T-helper 17 cell (primary cell): ENCODE measurements at regions not wholly inside any gene's neighbourhood (a gene's known extent, or its start where the extent isn't known, plus 50 kb on each side); places are given as distances from the start of the nearest gene placed in this dataset.

Experiments
- ATAC-seq: fragments of 150-1000 bp; cut with Tn5 transposase; 2 replicates; pipeline ENCODE4 v1.10.0; 2021; ENCODE audit warnings: mild to moderate bottlenecking, moderate library complexity
- DNase-seq, 3 donors: peaks; one replicate each; pipeline versions ENCODE4 v3.0.0 to v3.0.0-alpha.2; 2020 to 2021
- H3K9me3 ChIP-seq: one replicate; pipeline ENCODE4 v1.7.0; 2013; ENCODE audit warnings: low read length, mild to moderate bottlenecking; ENCODE audit not compliant: control insufficient read depth, poor library complexity, severe bottlenecking
- H3K27ac Mint-ChIP-seq: one replicate; pipeline ENCODE4 v1.8.0; 2022; ENCODE audit warnings: mild to moderate bottlenecking, moderate library complexity, mixed read lengths
- H3K27me3 Mint-ChIP-seq: one replicate; pipeline ENCODE4 v1.8.0; 2022; ENCODE audit warnings: mixed read lengths
- H3K36me3 Mint-ChIP-seq: one replicate; pipeline ENCODE4 v1.8.0; 2022; ENCODE audit warnings: low read depth, mixed read lengths
- H3K4me1 Mint-ChIP-seq: one replicate; pipeline ENCODE4 v1.8.0; 2022; ENCODE audit warnings: mild to moderate bottlenecking, mixed read lengths
- H3K4me3 Mint-ChIP-seq: one replicate; pipeline ENCODE4 v1.8.0; 2022; ENCODE audit warnings: mild to moderate bottlenecking, moderate library complexity, mixed read lengths

GRCh38 chr5:143695941-143696340 lies 116.0 kb upstream of the HMHB1 start:
- Mint-ChIP-seq H3K27ac (no peak overlapping the region), H3K27me3 (no peaks in the 10 kb centered on the region), H3K36me3 (no peaks in the 10 kb centered on the region), H3K4me3 (no peak overlapping the region), H3K4me1 (no peaks in the 10 kb centered on the region)
- DNase-seq (no peak), ATAC-seq (no peak)
- no peaks in the 10 kb centered on the region for H3K9me3 ChIP-seq

GRCh38 chr5:143695244-143695864 lies 116.6 kb upstream of the HMHB1 start:
- DNase-seq (no peak), ATAC-seq (no peak)
- Mint-ChIP-seq H3K4me3 (no peak overlapping the region), H3K4me1 (no peaks in the 10 kb centered on the region), H3K27me3 (no peaks in the 10 kb centered on the region), H3K36me3 (no peaks in the 10 kb centered on the region), H3K27ac (no peak overlapping the region)
- H3K9me3 ChIP-seq, result no peaks in the 10 kb centered on the region

- H3K9me3 ChIP-seq, result no peaks in the 10 kb centered on the region
- Mint-ChIP-seq H3K36me3 (no peaks in the 10 kb centered on the region), H3K4me3 (no peak overlapping the region), H3K27me3 (no peaks in the 10 kb centered on the region), H3K27ac (no peak overlapping the region), H3K4me1 (no peaks in the 10 kb centered on the region)
- DNase-seq (no peak), ATAC-seq (no peak)
Observed at GRCh38 chr5:143694357-143694756, 117.6 kb upstream of the HMHB1 start.

- ATAC-seq, result peak; percentile 37
- no peaks in the 10 kb centered on the region for H3K9me3 ChIP-seq
- no peak for DNase-seq
- Mint-ChIP-seq H3K36me3 (no peaks in the 10 kb centered on the region), H3K27ac (no peak overlapping the region), H3K4me3 (no peak overlapping the region), H3K27me3 (no peaks in the 10 kb centered on the region), H3K4me1 (no peaks in the 10 kb centered on the region)
Observed at GRCh38 chr5:143693651-143694252, 118.2 kb upstream of the HMHB1 start.

- H3K4me3 Mint-ChIP-seq, result no peak overlapping the region
- no peaks in the 10 kb centered on the region for H3K27me3 Mint-ChIP-seq
- no peak overlapping the region for H3K27ac Mint-ChIP-seq
- ATAC-seq (no peak), DNase-seq (no peak)
- H3K36me3 Mint-ChIP-seq, result no peaks in the 10 kb centered on the region
- no peaks in the 10 kb centered on the region for H3K4me1 Mint-ChIP-seq
- no peaks in the 10 kb centered on the region for H3K9me3 ChIP-seq
Observed at GRCh38 chr5:143692342-143692741, 119.6 kb upstream of the HMHB1 start.

- H3K9me3 ChIP-seq, result no peaks in the 10 kb centered on the region
- DNase-seq (no peak), ATAC-seq (no peak)
- Mint-ChIP-seq H3K4me1 (no peaks in the 10 kb centered on the region), H3K36me3 (no peaks in the 10 kb centered on the region), H3K4me3 (no peak overlapping the region), H3K27ac (no peak overlapping the region), H3K27me3 (no peaks in the 10 kb centered on the region)
Observed at GRCh38 chr5:143691945-143692290, 120.0 kb upstream of the HMHB1 start.

GRCh38 chr5:143691287-143691944 lies 120.5 kb upstream of the HMHB1 start:
- ATAC-seq (no peak), DNase-seq (no peak)
- Mint-ChIP-seq H3K27me3 (no peaks in the 10 kb centered on the region), H3K27ac (no peak overlapping the region), H3K36me3 (no peaks in the 10 kb centered on the region), H3K4me1 (no peaks in the 10 kb centered on the region), H3K4me3 (no peak overlapping the region)
- no peaks in the 10 kb centered on the region for H3K9me3 ChIP-seq

GRCh38 chr5:143687604-143688003 lies 124.4 kb upstream of the HMHB1 start:
- no peaks in the 10 kb centered on the region for H3K36me3 Mint-ChIP-seq
- no peaks in the 10 kb centered on the region for H3K4me1 Mint-ChIP-seq
- H3K4me3 Mint-ChIP-seq, result no peak overlapping the region
- H3K9me3 ChIP-seq, result no peaks in the 10 kb centered on the region
- H3K27ac Mint-ChIP-seq, result no peak overlapping the region
- ATAC-seq (no peak), DNase-seq (no peak)
- no peaks in the 10 kb centered on the region for H3K27me3 Mint-ChIP-seq

GRCh38 chr5:143685246-143685815 lies 126.6 kb upstream of the HMHB1 start:
- no peaks in the 10 kb centered on the region for H3K9me3 ChIP-seq
- Mint-ChIP-seq H3K36me3 (no peaks in the 10 kb centered on the region), H3K27ac (no peak overlapping the region), H3K4me1 (no peaks in the 10 kb centered on the region), H3K4me3 (no peak overlapping the region), H3K27me3 (no peaks in the 10 kb centered on the region)
- DNase-seq, result no peak
- no peak for ATAC-seq

- Mint-ChIP-seq H3K36me3 (no peaks in the 10 kb centered on the region), H3K4me3 (no peak overlapping the region), H3K4me1 (peaks cover 4% of the 10 kb centered on the region), H3K27ac (no peak overlapping the region), H3K27me3 (peaks cover 10% of the 10 kb centered on the region)
- ATAC-seq, result no peak
- DNase-seq, result no peak
- H3K9me3 ChIP-seq, result no peaks in the 10 kb centered on the region
Observed at GRCh38 chr5:143683459-143683858, 128.5 kb upstream of the HMHB1 start.

GRCh38 chr5:143682929-143683386 lies 129.0 kb upstream of the HMHB1 start:
- peaks cover 4% of the 10 kb centered on the region for H3K4me1 Mint-ChIP-seq
- no peaks in the 10 kb centered on the region for H3K9me3 ChIP-seq

GRCh38 chr5:143682246-143682905 lies 129.6 kb upstream of the HMHB1 start:
- ATAC-seq (no peak), DNase-seq (no peak)
- peaks cover 10% of the 10 kb centered on the region for H3K27me3 Mint-ChIP-seq
- peaks cover 4% of the 10 kb centered on the region for H3K4me1 Mint-ChIP-seq
- H3K4me3 Mint-ChIP-seq, result no peak overlapping the region
- no peaks in the 10 kb centered on the region for H3K36me3 Mint-ChIP-seq
- peak overlapping the region; percentile 14 for H3K27ac Mint-ChIP-seq
- no peaks in the 10 kb centered on the region for H3K9me3 ChIP-seq

More at GRCh38 chr5:143682929-143683386, 129.0 kb upstream of the HMHB1 start:
- Mint-ChIP-seq H3K27ac (peak overlapping the region; percentile 14), H3K36me3 (no peaks in the 10 kb centered on the region), H3K27me3 (peaks cover 10% of the 10 kb centered on the region), H3K4me3 (no peak overlapping the region)
- DNase-seq (no peak), ATAC-seq (no peak)

GRCh38 chr5:143680672-143681259 lies 131.2 kb upstream of the HMHB1 start:
- Mint-ChIP-seq H3K36me3 (no peaks in the 10 kb centered on the region), H3K27ac (peak overlapping the region; percentile 24), H3K4me1 (peaks cover 4% of the 10 kb centered on the region), H3K27me3 (peaks cover 10% of the 10 kb centered on the region), H3K4me3 (no peak overlapping the region)
- DNase-seq (no peak), ATAC-seq (no peak)
- no peaks in the 10 kb centered on the region for H3K9me3 ChIP-seq
